Glomerular endothelial cell (primary cell): ENCODE measurements at regions not wholly inside any gene's neighbourhood (a gene's known extent, or its start where the extent isn't known, plus 50 kb on each side); places are given as distances from the start of the nearest gene placed in this dataset.

Experiments
- DNase-seq: peaks from one replicate; pipeline ENCODE4 v3.0.0-alpha.2; 2011; ENCODE audit warnings: low read depth, low spot score; ENCODE audit errors: extremely low read depth

DNA sequence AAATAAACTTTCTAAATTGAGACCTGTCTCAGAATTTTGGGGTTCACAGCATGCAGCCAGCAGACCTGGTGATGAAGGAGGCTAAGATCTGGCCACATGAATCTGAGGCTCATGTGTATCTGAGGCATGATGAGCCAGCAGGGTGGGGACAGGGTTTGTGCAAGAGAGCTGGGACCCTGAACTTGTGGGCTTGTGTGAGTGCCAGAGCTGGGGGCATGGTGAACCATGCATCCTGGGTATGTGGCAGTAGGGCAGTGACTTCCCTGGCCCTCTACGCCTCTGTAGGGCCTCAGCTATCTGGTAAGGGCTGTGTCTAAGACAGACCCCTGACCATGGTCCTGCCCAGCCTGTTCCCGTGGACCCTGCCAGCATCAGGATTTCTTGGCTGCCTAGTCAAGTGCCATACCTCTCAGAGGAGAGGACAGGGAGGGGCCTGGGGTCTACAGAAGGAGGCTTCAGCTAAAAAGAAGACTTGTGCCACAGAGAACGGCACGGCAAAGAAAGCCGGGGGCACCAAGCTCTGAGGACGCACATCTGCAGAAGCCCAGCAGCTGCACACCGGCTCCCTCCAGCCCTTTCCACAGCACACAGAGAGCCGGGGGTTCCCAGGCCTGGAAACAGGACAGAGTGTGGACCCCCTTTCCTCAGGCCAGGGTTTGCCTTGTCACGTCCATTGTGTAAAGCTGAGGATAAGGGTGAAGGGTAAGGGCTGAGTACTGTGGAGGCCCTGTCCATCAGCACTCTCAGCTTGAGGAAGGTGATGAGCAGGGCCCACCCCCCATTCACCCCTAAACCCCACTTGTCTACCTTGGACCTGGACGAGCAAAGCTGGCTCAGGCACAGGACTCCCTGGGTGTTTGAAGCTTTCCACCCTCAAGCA, 130.1 kb downstream of the MRPL36 start:
- no peak for DNase-seq

GRCh38 chr5:1668141-1668721, 131.4 kb downstream of the MRPL36 start:
- no peak for DNase-seq

DNA sequence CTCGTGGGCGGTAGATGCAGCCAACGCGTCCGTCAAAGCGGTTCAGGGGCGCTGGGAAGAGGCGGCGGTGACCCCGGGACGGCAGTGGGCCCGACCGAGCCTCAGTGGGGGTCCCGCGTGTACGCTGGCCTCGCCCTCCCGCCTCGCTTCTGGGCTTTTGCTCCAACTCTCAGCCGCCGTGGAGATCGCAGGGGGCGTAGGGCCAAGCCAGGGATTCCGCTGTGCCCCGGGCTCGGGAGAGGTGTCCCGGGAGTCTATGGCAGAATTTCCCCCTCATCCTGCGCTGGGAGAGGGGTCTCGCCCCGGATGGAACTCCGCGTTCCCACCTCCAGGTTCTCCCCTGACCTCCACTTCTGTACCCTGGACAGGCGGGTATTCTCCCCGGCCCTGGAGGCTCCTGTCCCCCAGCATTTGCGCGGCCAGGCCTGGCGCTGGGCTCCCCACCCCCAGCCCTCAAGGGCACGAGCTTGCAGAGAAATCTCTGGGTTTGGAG, 131.9 kb downstream of the MRPL36 start:
- DNase-seq: no peak

DNA sequence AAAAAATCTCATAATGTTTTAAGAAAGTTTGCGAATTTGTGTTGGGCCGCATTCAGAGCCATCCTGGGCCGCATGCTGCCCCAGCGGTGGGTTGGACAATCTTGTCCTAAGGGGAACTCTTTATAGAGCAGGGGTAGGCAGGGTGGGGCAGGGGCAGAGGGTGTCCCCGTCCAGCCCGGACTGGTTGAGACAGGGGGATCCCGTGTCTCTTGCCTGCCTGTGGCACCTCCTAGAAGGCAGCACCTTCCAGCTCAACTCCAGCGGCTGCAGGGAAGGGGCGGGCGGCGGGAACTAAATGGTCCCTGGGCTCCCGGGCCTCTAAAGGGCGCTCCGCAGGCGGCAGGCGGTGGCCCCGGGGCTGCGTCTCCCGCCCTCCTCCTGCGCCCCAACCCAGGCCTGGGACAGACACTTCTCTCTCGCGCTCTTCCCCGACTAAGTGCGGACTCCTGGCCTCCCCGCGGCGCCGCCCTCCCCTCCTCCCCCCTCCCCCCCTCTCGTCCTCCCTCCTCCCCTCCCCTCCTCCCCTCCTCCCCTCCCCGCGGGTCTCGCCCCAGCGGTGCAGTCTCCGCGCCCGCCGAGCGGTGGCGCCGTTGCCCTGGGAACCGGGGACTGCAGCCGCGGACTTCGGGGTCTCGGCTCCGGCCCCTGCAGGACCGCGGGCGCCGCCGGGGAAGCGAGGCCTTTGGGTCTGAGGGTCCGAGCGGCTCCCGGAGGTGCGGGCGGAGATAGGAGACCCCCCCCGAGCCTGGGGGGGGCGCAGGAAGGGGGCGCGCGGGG, 132.6 kb downstream of the MRPL36 start:
- DNase-seq: no peak

GRCh38 chr5:1666221-1666620, 133.4 kb downstream of the MRPL36 start:
- no peak for DNase-seq

- no peak for DNase-seq
These were observed 133.8 kb downstream of the MRPL36 start for GRCh38 chr5:1665803-1666202.

DNA sequence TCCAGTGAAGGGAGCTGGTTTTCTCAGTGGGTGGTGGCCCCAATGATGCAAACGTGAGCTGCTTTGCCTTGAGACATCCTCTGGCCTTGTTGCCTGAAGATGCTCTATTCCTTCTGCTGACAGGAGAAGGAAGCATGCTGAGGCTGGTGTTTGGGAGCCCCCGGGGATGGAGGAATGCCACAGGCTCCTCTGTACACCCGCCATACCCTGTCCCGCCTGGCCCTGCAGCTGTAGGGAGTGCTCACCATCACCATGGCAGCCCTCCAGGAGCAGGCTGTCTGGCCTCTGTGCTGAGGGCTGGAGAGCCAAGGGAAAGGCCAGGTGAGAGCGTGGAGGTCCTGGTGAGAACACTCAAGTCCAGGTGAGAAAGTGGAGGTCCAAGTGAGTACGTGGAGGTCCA, 134.4 kb downstream of the MRPL36 start:
- DNase-seq: no peak

DNA sequence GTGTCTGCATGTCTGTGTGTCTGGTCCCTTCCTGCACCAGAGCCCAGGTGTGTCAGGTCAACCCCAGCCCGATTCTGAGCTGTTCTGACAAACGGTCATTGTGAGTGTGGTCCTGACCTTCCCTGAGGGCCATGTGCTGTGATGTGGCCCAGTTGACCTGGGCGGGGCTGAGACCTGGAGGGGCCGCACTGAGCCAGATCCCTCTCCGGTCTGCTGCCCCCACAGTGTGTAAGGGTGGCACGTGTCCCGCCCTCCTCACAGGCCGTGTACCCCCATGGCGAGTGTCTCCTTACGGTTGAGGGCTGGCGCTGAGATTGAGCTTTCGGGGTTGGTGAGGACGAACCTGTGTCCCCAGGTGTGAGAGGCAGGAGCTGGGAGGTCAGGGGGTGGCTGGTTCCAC, 136.5 kb downstream of the MRPL36 start:
- no peak for DNase-seq

DNA sequence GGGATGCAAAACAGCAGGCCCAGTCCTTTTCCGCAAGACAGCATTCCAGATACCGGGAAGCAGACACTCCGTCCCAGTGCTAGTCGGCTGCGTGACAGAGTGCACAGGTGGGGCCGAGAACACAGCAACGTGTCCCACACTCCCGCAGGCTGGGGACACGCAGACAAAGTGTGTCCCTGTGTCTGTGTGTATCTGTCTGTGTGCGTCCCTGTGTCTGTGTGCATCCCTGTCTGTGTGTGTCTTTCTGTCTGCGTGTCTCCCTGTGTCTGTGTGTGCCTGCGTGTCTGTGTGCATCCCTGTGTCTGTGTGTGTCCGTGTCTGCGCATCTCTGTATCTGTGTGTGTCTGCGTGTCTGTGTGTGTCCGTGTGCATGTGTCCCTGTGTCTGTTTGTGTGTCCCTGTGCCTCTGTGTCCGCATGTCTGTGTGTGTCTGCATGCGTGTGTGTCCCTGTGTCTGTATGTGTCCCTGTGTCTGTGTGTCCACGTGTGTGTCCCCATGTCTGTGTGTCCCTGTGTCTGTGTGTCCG, 137.0 kb downstream of the MRPL36 start:
- DNase-seq: no peak

DNA sequence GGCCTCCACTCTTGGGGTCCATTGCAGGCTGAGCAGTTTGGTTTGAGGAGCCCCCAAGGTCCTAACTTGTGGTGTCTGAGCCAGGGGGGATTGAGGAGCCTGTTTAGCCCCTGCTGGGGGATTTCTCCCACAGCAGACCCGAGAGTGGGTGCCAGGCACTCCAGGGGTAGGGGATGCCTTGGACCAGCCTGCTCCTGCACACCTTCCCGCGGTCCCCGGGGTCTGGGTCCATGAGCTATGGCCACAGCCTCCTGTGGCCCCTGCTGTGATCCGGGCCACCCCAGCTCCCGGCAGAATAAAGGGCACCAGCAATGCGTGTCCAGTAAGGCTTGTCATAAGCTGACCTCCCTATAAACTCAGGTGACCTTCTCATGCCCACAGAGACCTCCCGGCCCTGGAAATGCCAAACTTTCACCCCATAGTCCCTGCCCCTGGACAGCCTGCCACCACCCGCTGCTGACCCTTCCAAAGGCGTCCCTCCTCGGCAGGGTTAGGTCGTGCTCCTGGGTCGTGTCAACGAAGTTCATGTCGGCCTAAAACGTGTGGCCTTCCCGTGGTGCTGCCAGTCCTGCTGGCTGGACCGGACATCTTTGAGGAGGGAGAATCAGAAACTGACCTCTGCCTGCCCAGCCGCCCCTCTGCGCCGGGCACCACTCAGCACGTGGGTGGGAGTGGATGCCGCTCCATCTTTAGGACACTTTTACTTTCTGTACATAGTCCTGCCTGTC, 137.6 kb downstream of the MRPL36 start:
- no peak for DNase-seq

- no peak for DNase-seq
These were observed 137.6 kb upstream of the LPCAT1 start for GRCh38 chr5:1661311-1661710.

DNA sequence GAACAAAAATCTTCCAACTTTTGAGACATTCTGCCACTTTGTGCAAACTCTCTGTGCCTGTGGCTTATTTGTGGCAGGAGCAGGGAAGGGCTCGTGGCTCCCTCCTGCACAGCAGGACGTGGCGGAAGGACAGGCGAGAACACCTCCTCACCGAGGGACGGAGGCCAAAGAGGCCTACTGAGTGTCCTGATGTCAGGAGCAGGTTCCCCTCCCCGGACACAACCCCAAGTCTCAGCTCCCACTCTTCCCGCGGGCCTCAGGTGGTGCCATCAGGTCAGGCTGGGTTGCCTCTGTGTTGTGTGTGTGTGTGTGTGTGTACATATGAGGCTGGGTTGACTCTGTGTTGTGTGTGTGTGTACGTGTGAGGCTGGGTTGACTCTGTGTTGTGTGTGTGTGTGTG, 136.8 kb upstream of the LPCAT1 start:
- DNase-seq: no peak

GRCh38 chr5:1660001-1660400, 136.2 kb upstream of the LPCAT1 start:
- no peak for DNase-seq

DNA sequence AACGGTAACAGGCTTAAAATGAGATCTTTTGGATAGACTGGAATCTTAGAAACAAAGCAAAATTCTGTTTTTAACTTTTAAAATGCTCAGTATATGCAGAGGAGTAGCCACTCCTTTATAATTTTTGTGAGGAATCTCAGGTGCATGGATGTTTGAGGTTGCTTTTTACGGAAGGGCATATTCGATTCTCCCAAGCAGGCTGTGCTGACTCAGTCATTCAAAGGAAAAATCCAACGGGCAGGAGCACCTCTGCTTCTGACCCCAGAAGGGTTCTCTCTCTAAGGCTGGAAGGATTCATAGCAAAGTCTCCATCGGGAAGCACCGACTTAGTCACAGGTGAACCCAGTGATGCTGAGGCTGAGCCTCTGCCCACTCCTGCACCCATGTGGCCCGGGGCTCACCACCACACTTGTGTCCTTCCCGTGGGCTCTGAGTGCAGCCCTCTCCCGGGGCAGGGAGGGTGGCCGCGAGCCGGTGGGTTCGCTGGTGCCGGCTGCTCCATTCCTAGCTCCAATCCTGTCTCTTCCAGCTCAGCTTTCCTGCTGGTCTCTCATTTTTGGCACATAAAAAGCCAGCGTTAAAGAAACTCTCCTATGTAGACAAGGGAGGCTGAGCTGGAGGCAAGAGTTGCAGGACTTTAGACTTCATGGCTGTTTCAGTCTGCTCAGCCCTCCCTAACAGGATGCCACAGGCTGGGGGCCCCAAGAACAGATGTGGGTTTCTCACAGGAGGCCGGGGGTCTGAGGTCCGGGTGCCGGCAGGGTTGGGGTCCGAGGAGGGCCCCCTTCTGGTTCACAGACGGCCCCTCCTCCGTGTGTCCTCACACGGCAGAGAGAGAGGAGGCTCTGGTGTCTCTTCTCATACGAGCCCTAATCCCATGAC, 135.6 kb upstream of the LPCAT1 start:
- DNase-seq: no peak

DNA sequence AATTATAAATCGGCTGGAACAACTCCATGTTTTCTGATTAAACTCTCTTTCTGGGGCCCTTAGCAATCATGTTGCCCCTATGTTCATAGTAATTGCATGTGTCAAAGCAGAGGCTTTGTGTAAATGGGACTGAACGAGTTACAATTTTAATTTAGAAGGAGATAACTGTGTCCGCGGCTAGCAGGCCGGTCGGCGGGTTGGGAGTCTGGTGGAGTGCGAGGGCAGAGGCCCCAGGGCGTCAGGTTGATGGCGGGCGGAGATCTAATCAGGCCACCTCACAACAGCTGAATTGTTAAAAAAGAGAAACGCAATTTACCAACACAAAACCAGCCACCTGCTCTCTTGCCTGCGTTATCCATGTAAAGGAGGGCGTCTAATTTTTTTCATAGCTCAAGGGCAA, 134.9 kb upstream of the LPCAT1 start:
- DNase-seq: no peak

- DNase-seq: no peak
These were observed 133.5 kb upstream of the LPCAT1 start for GRCh38 chr5:1657161-1657741.

- no peak for DNase-seq
These were observed 132.7 kb upstream of the LPCAT1 start for GRCh38 chr5:1656271-1656975.

DNA sequence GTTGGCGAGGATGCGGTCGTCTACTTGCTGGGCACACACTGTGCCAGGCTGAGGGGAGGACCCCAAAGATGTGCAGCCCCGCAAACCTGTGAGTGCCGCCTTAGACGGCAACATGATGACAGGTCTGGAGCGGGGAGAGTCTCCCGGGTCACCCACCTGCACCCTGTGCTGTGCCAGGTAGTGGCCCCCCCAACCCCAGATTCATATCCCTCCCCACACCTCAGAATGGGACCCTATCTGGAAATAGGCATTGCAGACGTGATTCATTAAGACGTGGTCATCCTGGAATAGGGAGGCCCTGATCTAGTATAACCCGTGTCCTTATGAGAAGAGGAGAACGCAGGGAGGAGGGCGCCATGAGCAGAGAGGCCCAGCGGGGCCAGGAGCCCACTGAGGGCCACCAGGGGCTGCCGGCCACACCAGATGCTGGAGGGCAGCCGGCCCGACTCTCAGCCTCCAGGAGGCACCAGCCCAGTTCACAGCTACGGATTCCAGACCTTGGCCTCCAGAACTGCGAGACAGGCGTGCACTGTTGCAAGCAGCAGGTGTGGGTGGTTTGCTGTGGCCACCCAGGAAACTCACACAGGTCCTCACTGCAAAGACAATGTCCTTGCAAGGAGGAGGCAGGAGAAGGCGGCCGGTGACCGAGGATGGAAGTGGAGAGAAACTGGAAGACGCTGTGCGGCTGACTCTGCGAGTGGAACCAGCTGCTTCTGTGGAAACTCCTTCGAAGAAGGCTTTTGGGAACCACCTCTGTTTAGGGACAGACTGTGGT, 131.9 kb upstream of the LPCAT1 start:
- no peak for DNase-seq
